ENCODE measurements at regions not wholly inside any gene's neighbourhood (a gene's known extent, or its start where the extent isn't known, plus 50 kb on each side); places are given as distances from the start of the nearest gene placed in this dataset.
A peak's percentile ranks its signal among the peaks of the same experiment; 100 is the strongest.

DNA sequence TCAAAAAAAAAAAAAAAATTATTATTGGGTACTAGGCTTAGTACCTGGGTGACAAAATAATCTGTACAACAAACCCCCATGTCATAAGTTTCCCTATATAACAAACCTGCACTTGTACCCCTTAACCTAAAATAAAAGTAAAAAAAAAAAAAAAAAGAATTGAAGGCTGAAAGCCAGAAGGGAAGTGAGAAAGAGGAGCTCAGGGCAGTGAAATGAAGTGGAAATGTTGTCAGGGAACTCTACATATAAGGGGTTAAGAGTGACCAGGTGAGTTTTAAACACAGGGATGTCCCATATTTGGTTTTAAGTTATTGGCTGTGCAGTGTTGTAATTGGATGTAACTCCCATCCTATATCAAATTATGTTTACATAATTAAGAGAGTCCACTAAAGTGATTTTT lies 85.7 kb upstream of the ABCD3 start:
- Histone ChIP-seq H3K4me3 (no peak overlapping the region), H3K27me3 (no peaks in the 10 kb centered on the region), H3K9me3 (no peaks in the 10 kb centered on the region), H3K36me3 (no peaks in the 10 kb centered on the region; the same call in 1 of the 2 replicates)
- no peak for DNase-seq

DNA sequence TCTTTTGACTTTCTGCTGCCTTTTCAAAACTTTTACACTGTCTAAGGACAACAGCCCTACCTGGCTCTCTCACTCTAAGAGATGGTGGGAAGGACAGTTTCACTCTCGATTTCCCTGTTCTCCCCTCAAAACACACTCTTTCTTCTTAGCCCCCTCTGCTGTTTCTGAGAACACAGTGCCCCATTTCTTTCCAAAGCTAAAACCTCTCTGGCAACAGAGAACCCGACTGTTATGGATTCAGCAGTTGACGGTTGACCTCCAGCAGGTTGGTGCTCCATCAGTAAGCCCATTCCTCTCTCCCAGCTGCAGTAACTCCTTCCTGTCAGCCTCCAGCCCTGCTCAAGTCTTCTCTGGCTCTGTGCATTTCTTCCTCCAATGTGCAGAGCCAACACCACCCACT lies 88.2 kb upstream of the ABCD3 start:
- no peaks in the 10 kb centered on the region; the same call in 1 of the 2 replicates for H3K36me3 ChIP-seq
- H3K9me3 ChIP-seq, result no peaks in the 10 kb centered on the region
- H3K27me3 ChIP-seq, result no peaks in the 10 kb centered on the region
- H3K4me3 ChIP-seq, result no peak overlapping the region
- peak; percentile 13 for DNase-seq

DNA sequence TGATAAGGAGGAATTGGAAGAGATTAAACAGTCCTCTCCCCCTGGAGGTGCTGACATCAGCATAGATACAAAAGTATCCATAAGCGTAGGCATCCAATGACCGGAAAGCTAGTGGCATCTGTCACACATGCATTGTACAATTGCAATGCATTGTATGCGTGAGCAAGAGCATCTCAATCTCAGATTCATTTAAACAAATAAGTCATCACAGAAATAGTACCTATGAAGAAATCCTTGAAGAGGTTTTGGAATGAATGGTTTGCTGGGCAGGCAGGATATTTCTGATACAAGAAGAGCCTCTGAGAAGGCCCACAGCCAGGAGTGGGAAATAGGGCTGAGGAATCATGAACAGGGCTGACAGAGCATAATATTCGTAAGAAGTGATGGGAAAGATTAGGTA lies 88.9 kb upstream of the ABCD3 start:
- DNase-seq, result no peak
- H3K9me3 ChIP-seq, result no peaks in the 10 kb centered on the region
- no peaks in the 10 kb centered on the region; the same call in 1 of the 2 replicates for H3K36me3 ChIP-seq
- H3K4me3 ChIP-seq, result no peak overlapping the region
- H3K27me3 ChIP-seq, result no peaks in the 10 kb centered on the region

DNA sequence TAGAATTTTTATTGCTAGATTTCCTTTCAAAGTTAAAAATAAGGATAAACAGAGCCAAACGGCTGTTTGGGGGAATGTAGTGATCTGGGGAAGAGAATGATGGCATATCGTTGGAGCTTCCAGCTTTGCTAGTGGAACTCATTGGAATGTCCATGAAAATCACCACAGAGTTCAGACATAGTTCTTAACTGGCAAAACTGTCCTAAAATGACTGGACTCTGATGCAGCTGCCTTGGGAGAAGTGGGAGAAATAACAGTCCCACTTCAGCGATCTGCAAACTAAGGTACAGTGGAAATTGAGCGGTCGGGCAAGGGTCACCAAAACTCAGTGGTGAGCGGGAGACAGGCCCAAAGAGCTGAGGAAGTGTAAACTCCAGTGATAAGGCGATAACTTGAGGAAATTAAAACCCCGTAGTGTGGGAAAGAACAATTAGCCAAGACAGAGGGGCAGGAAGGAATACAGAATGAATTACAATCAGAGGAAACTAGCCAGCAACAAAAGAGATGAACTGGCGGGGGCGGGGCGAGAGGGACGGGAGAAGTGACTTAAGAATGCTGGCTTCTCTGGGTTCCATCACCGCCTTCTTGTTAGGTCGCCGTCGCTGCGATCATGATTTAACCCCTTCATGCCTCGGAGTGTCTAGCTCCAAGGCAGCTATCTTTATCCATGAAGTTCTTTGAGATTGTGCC lies 89.8 kb upstream of the ARHGAP29 start:
- DNase-seq, result no peak
- H3K4me3 ChIP-seq, result no peak overlapping the region
- no peaks in the 10 kb centered on the region for H3K9me3 ChIP-seq
- no peaks in the 10 kb centered on the region for H3K27me3 ChIP-seq
- no peaks in the 10 kb centered on the region for H3K36me3 ChIP-seq

DNA sequence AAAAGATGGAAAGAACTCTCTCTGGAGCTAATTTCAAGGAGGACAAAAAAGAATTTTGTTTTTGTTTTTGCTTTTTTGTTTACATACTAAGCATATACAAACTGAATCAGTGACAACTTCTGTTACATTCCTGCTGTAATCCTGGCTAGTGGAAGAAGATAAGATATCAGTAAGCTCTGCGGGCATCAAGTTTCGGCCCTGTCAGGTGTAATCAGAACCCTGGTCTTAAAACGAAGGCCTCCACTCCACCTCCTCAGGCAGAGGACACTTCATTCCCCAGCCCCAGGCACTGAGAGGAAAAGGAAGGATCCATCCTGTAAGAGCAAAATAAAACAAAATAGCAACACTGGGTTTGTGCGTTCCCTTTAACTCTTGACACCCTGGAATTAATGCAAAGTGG lies 88.9 kb upstream of the ARHGAP29 start:
- Histone ChIP-seq H3K4me3 (no peak overlapping the region), H3K36me3 (no peaks in the 10 kb centered on the region), H3K9me3 (no peaks in the 10 kb centered on the region), H3K27me3 (no peaks in the 10 kb centered on the region)
- peak; percentile 15 for DNase-seq

DNA sequence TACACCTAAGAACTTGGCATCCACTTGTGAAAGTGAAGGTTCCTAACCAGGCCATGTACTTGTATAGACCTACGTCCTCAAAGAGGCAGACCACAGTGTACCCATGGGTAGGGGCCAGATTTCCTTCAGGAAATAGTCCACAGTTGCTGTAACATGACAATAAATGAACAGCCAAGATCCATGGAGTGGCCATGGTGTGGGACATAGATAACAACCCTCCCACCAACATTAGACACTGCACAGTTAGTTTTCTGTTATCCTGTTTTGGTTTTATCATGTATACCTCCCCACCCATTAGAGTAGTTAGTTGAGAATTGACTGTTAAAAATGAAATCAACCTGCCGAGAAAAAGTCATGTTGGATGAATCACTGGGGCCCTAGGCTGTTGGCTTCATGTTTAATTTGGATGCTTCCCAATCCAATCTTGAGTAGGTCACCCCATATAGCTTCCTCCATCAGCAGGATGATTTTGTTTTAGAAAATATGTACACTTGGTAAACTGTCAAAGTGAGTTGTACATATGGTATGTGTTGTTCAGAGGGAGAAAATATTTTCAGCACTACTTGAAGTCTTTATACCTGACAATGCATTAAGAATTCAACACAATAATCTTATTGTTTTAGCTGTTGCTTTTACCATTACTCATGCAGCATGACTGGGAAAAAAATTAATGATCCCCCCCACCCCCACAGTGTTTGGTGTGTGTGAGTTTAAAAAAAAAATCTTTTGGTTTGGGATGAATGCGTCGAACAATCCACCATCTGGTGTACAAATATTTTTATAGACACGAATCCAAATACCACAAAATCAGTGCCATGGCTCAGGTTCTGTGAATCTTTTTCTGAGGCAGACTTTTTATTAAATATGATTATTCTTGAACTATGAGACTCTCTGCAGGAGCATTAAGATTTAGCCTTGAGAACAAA lies 88.3 kb upstream of the ARHGAP29 start:
- Histone ChIP-seq H3K36me3 (no peaks in the 10 kb centered on the region), H3K4me3 (no peak overlapping the region), H3K27me3 (no peaks in the 10 kb centered on the region), H3K9me3 (no peaks in the 10 kb centered on the region)
- peak; percentile 82 for DNase-seq

DNA sequence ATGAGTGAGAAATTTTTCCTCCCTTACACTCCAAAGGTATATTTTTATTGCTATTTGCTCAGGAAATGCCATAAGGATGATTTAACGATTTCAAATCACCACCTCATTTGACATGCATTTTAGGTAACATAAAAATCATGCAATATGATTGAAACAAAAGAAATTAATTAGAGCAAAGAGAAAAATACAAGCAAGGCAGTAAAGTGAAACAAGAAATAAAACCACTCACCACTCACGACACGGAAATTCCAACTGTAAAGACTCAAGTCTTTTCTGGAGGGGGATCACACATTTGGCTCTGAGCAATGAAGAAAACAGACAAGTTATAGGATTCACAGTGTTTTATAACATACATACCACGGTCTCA lies 86.8 kb upstream of the ARHGAP29 start:
- Histone ChIP-seq H3K4me3 (peak overlapping the region; percentile 11), H3K36me3 (no peaks in the 10 kb centered on the region), H3K9me3 (no peaks in the 10 kb centered on the region), H3K27me3 (no peaks in the 10 kb centered on the region)
- no peak for DNase-seq

DNA sequence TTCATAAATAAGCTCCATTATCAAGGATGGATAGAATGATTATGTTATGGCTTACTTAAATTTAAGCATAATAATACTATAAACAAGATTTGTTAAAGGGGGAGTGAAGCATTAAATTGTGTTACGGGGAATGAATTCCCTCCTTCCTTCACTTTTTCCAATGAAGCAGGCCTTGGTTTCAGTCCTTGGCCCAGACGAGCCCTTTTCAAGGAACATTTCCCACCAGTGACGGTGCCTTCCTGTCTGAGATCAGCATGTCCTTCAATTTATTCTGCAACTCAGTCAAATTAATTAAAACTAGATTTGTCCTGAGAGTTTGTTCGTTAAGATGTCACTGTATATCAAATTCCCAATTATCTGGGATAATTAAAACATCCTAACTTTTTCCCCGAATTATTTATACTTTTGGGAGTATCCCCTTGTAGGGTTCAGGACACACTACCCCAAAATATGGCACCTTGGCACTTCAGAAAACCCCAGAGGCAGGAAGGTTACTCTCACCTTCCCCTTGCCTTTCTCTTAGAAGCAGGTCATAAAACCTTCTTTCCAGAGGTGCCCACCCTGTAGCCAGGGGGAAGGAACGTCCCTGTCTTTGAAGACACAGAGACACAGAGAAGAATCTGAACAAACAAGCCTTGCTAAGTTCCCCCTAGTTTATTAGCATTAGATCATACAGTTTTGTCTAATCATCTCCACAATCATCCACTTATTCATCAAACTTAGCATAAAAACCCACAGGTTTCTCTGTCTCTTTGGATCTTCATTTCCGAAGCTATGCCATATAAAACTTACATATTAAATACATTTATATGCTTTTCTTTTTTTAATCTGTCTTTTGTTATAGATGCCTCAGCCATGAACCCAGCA lies 86.2 kb upstream of the ARHGAP29 start:
- Histone ChIP-seq H3K4me3 (peak overlapping the region; percentile 11; the same call in 1 of the 2 replicates), H3K9me3 (no peaks in the 10 kb centered on the region), H3K27me3 (no peaks in the 10 kb centered on the region), H3K36me3 (no peaks in the 10 kb centered on the region)
- DNase-seq, result no peak

DNA sequence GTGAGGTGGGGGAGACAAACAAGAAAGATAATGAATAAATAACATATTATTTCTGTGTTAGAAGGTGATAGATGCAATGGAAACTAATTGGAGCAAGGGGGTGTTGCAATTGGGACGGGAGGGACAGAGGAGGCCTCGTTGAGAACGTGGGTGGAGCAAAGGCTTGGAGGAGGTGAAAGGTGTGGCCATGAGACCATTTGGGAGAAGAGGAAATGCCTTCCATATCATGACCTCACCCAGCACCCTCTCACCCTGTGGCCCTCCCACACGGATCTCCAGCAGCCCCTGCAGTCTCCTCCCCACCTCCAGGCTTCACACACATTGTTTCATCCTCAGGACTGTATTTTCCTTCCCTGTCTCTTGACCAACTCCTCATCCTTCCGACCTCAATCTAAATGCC lies 85.3 kb upstream of the ARHGAP29 start:
- Histone ChIP-seq H3K4me3 (no peak overlapping the region), H3K9me3 (no peaks in the 10 kb centered on the region), H3K36me3 (no peaks in the 10 kb centered on the region), H3K27me3 (no peaks in the 10 kb centered on the region)
- DNase-seq, result peak; percentile 86

DNA sequence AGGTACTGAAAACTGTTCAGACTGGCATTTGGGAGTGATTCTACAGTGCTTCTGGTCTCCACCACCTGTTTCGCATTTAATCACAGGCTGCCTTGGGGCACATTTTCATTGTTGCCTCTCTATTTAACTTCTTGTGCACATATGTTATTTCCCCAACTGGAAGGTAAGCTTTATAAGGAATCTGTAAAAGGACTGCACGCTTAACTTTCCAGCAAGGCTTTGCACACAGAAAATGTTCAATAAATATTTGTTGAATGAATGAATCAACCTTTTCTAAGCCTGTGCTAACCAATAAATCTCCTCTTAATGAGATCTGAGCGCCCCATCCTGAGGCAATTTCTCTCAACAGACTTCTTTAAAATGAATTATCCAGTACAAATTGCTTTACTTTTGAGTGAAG lies 84.3 kb upstream of the ARHGAP29 start:
- H3K27me3 ChIP-seq, result no peaks in the 10 kb centered on the region
- no peak overlapping the region for H3K4me3 ChIP-seq
- no peak for DNase-seq
- no peaks in the 10 kb centered on the region for H3K36me3 ChIP-seq
- H3K9me3 ChIP-seq, result no peaks in the 10 kb centered on the region

DNA sequence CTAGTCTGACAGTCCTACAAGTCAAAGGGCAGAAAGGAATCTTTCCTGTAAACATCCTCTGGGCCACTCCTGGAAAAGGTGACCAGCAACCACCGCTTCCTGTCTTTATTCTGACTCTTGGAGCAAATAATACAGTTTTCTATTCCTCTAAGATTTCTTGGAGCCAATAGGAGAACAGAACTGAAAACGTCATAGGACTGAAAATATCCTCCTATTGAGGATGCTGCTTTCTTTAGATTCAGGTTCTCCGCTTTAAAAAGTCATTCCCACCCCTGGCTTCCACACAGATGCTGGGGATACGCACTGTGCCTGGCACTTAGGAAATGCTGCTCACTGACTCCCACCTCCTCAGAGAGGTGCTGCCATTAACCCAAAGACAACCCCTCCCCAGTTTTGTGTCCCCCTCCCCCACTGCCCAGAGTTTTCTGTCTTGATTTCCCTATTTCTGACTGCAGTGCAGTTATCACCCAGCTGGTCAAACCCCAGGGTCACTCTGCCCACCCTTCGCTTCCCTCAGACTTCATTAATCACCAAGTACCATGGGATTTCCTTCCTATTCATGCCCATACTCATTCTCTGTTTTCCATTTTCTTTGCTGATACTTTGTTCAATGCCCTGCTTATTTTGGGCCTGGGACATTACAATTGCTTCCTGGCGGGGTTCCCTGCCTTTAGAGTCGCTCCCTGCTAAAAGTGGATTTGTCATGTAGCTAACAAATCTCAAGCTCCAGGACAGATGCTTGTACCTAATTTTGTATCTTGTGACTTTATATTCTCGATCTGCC lies 82.1 kb upstream of the ARHGAP29 start:
- no peaks in the 10 kb centered on the region for H3K36me3 ChIP-seq
- H3K9me3 ChIP-seq, result no peaks in the 10 kb centered on the region
- no peaks in the 10 kb centered on the region for H3K27me3 ChIP-seq
- H3K4me3 ChIP-seq, result no peak overlapping the region
- DNase-seq, result no peak

DNA sequence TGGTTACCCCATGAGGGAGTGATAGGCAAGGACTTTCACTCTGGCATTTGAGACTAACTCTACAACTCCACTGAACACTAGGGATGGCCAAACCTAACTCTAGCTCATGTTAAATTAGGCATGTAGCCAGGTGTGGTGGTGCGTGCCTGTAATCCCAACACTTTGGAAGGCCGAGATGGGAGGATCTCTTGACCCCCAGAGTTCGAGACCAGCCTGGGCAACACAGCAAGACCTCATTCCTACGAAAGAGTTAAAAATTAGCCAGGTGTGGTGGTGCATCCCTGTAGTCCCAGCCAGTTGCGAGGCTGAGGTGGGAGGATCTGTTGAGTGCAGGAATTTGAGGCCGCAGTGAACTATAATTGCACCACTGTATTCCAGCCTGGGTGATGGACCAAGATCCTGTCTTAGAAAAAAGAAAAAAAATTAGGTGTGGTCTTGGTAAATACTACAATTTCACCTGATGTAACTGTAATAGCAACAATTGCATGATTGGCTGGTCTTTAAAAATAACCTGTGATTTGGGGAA lies 81.2 kb upstream of the ARHGAP29 start:
- no peaks in the 10 kb centered on the region for H3K36me3 ChIP-seq
- no peaks in the 10 kb centered on the region for H3K27me3 ChIP-seq
- DNase-seq, result no peak
- H3K4me3 ChIP-seq, result no peak overlapping the region
- no peaks in the 10 kb centered on the region for H3K9me3 ChIP-seq

DNA sequence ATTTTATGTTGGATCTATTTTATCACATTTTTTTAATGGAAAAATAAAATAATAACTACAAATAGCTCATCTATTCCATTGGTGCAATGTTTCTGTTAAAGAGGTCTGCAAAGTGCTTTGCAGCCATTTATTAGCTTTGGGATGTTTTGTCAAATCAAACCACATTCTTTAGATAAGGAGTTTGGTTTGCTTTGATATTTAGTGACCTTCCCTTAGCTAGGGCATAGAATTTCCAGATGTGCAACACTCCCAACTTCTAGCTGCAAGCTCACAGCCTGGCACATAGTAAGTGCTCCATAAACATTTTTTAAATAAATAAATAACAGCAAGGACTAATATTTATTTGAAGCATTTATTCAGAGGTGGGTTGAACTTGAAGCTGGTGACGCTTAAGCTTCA lies 80.4 kb upstream of the ARHGAP29 start:
- no peaks in the 10 kb centered on the region for H3K27me3 ChIP-seq
- no peaks in the 10 kb centered on the region for H3K9me3 ChIP-seq
- H3K36me3 ChIP-seq, result no peaks in the 10 kb centered on the region; the same call in 1 of the 2 replicates
- no peak for DNase-seq
- H3K4me3 ChIP-seq, result no peak overlapping the region

DNA sequence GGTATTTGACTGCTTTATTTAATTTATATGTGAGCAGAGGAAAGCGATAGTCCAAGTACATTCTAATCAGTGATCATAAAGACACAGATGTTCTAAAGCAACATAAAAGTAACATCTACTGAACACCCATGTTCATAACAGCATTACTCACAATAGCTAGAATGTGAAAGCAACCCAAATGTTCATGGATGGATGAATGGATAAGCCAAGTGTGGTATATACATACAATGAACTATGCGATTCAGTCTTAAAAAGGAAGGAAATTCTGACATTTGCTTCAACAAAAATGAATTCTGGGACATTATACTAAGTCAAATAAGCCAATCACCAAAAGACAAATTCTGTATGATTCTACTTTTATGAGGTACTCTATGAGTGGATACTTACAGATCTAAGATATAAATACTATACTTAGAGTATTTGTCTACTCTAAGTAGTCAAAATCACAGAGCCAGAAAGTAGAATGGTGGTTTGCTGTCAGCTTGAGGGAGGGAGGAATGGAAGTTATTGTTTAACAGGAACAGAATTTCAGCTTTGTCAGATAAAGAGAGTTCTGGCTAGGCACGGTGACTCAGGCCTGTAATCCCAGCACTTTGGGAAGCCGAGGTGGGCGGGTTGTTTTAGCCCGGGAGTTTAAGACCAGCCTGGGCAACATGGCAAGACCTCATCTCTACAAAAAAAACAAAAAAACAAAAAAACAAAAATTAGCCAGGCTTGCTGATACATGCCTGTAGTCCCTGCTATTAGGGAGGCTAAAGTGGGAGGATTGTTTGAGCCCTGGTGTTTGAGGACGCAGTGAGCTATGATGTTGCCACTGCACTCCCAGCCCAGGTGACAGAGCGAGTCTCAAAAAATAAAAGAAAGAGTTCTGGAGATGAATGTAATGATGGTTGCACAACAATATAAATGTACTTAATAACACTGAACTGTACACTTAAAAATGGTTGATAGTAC lies 79.7 kb upstream of the ARHGAP29 start:
- H3K4me3 ChIP-seq, result no peak overlapping the region
- no peaks in the 10 kb centered on the region for H3K27me3 ChIP-seq
- no peaks in the 10 kb centered on the region for H3K9me3 ChIP-seq
- H3K36me3 ChIP-seq, result no peaks in the 10 kb centered on the region; the same call in 1 of the 2 replicates
- peak; percentile 72 for DNase-seq

DNA sequence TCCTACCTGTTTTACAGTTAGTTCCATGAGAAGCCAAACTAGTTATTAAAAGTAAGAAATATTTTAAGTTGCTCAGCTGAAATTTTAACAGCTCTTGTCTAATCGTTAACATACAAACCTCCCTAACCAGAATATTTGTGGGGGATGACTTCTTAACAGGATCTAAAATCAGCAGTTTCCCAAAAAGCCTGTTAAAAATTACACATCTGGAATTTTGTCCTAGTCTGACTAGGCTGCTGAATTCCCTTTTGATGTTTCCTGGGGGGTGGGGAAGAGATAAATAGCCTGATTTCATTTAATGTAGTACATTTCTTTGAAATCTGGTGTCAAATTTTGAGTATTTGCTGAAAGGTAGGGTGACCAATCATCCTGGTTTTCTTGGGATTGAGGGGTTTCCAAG lies 78.8 kb upstream of the ARHGAP29 start:
- H3K4me3 ChIP-seq, result no peak overlapping the region
- H3K36me3 ChIP-seq, result no peaks in the 10 kb centered on the region; the same call in 1 of the 2 replicates
- no peak for DNase-seq
- no peaks in the 10 kb centered on the region for H3K9me3 ChIP-seq
- H3K27me3 ChIP-seq, result no peaks in the 10 kb centered on the region
